Endothelial cell (in vitro differentiated cells): ENCODE measurements at regions not wholly inside any gene's neighbourhood (a gene's known extent, or its start where the extent isn't known, plus 50 kb on each side); places are given as distances from the start of the nearest gene placed in this dataset.

Experiments
- DNase-seq: peaks from one replicate; pipeline ENCODE4 v3.0.0; 2021; ENCODE audit warnings: low spot score
- H3K27ac Mint-ChIP-seq: one replicate; pipeline ENCODE4 v1.8.0; 2021; ENCODE audit warnings: mixed read lengths, inconsistent platforms; ENCODE audit not compliant: unreplicated experiment
- H3K27me3 Mint-ChIP-seq: one replicate; pipeline ENCODE4 v1.8.0; 2021; ENCODE audit warnings: mild to moderate bottlenecking, moderate library complexity, mixed read lengths, inconsistent platforms; ENCODE audit not compliant: unreplicated experiment
- H3K36me3 Mint-ChIP-seq: one replicate; pipeline ENCODE4 v1.8.0; 2021; ENCODE audit warnings: mild to moderate bottlenecking, low read depth, mixed read lengths, inconsistent platforms; ENCODE audit not compliant: unreplicated experiment
- H3K4me1 Mint-ChIP-seq: one replicate; pipeline ENCODE4 v1.8.0; 2021; ENCODE audit warnings: mild to moderate bottlenecking, mixed read lengths, inconsistent platforms; ENCODE audit not compliant: unreplicated experiment
- H3K4me3 Mint-ChIP-seq: one replicate; pipeline ENCODE4 v1.8.0; 2021; ENCODE audit warnings: mild to moderate bottlenecking, mixed read lengths, inconsistent platforms; ENCODE audit not compliant: unreplicated experiment
- H3K9me3 Mint-ChIP-seq: one replicate; pipeline ENCODE4 v1.8.0; 2021; ENCODE audit warnings: mixed read lengths, inconsistent platforms; ENCODE audit not compliant: unreplicated experiment
- CTCF ChIP-seq: fragments of 200-600 bp; sonication (generic); IDR thresholded peaks from one replicate; pipeline ENCODE4 v1.5.0; 2021; ENCODE audit warnings: antibody characterized with exemption; ENCODE audit not compliant: unreplicated experiment

GRCh38 chr13:34583181-34583580, 358.9 kb upstream of the NBEA start:
- Mint-ChIP-seq H3K27me3 (peaks cover 3% of the 10 kb centered on the region), H3K27ac (no peak overlapping the region), H3K9me3 (no peaks in the 10 kb centered on the region), H3K36me3 (no peaks in the 10 kb centered on the region), H3K4me3 (no peak overlapping the region), H3K4me1 (no peaks in the 10 kb centered on the region)
- no peak for DNase-seq
- no peak for TF ChIP-seq CTCF

- TF ChIP-seq CTCF = no peak
- Mint-ChIP-seq H3K4me1 (no peaks in the 10 kb centered on the region), H3K27ac (no peak overlapping the region), H3K9me3 (no peaks in the 10 kb centered on the region), H3K36me3 (no peaks in the 10 kb centered on the region), H3K4me3 (no peak overlapping the region), H3K27me3 (peaks cover 3% of the 10 kb centered on the region)
- DNase-seq = no peak
Measured at GRCh38 chr13:34587576-34587975, 354.5 kb upstream of the NBEA start.

GRCh38 chr13:34588362-34588761, 353.7 kb upstream of the NBEA start:
- Mint-ChIP-seq H3K4me1 (no peaks in the 10 kb centered on the region), H3K36me3 (no peaks in the 10 kb centered on the region), H3K9me3 (no peaks in the 10 kb centered on the region), H3K27ac (no peak overlapping the region), H3K4me3 (no peak overlapping the region), H3K27me3 (peaks cover 3% of the 10 kb centered on the region)
- TF ChIP-seq CTCF = no peak
- no peak for DNase-seq

GRCh38 chr13:34589581-34589980, 352.5 kb upstream of the NBEA start:
- no peak for TF ChIP-seq CTCF
- no peak for DNase-seq
- Mint-ChIP-seq H3K9me3 (no peaks in the 10 kb centered on the region), H3K36me3 (no peaks in the 10 kb centered on the region), H3K27ac (no peak overlapping the region), H3K4me1 (no peaks in the 10 kb centered on the region), H3K4me3 (no peak overlapping the region), H3K27me3 (peaks cover 3% of the 10 kb centered on the region)

- Mint-ChIP-seq H3K27ac (no peak overlapping the region), H3K27me3 (peaks cover 3% of the 10 kb centered on the region), H3K4me1 (no peaks in the 10 kb centered on the region), H3K9me3 (no peaks in the 10 kb centered on the region), H3K4me3 (no peak overlapping the region), H3K36me3 (no peaks in the 10 kb centered on the region)
- no peak for TF ChIP-seq CTCF
- no peak for DNase-seq
Measured at GRCh38 chr13:34591129-34591528, 350.9 kb upstream of the NBEA start.
